GM21786 (cell line): ENCODE measurements at regions not wholly inside any gene's neighbourhood (a gene's known extent, or its start where the extent isn't known, plus 50 kb on each side); places are given as distances from the start of the nearest gene placed in this dataset.
"Not testable (repeated sequence)": the region's sequence is repeated elsewhere in the genome, so short reads cannot be mapped to it uniquely, and the experiment has no call there.

Source experiments
- ATAC-seq: cut with Tn5 transposase; IDR thresholded peaks from one replicate; pipeline ENCODE4 v1.9.1; 2021; ENCODE audit not compliant: unreplicated experiment

DNA sequence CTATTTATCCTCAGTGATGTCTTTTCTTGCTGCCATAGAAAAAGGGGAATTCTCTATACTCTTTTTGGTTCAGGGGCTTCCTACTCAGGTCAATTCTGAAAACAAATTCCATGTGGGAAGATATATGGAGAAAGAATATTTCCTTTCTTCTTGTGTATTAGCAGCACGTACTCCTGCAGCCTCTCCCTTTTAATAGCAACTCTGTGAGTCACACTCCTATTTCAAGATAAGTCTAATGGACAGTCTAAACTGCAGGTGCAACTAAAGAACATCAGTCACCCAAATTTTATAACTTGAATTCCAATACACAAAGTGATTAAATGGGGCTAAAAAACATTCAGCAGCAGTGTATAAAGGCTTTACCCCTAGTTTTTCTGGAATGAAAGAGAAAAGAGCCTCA, 942.2 kb downstream of the CNTNAP5 start:
- ATAC-seq: no peak

DNA sequence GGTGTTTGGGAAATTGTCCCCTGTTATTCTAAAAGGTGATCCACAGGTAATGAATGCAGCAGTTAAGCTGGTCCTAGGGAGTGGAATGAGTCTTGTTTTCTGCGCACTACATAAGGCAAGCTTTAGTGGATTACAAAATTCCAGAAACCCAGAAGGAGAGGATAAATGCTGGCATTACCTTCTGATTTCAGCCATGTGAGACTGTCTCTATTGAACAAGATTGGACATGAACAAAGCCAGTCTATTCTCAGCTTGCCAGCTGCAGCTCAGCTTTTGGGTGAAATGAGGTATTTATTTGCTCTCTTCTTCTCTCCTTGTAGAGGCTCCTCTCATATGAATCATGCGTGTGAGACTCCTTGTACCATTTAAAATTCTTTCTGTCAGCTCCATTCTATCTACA, 944.9 kb downstream of the CNTNAP5 start:
- ATAC-seq: no peak

DNA sequence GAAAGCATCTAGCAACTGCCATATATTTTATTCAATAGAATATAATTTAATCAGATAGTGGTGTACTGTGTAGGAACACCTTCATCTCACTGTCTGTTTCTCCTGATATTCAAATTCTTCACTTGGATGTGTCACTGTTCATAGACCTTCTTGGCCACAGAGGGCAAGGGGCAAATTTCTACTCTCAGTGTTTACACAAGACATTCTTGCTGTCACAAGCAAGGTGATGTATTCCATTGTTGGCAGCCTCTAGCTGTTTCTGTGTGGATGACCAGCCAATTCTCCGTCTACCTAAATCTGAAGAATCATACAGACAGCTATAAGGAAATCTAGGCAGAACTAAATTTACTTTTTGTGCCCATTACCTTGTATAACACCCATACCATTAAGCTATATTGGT, 948.3 kb downstream of the CNTNAP5 start:
- no peak for ATAC-seq

DNA sequence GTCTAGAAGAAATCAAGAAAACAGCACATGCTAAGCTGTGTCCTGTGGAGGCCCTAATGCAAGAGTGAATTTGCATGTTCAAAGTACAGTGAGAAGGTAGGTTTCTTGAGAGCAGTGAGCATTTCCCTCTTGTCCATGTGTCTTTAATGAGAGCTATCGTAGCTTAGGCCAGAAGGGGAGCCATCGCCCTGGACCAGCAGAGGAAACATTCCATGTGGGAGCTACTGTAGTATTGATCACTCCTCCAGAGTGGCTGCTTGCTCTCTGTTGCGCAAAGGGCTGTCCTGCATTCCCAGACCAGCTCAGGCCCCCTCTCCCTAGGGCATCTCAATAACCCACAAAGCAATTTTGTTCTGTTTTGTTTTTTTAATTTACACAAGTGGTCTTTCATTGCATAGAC, 950.1 kb downstream of the CNTNAP5 start:
- ATAC-seq: no peak

DNA sequence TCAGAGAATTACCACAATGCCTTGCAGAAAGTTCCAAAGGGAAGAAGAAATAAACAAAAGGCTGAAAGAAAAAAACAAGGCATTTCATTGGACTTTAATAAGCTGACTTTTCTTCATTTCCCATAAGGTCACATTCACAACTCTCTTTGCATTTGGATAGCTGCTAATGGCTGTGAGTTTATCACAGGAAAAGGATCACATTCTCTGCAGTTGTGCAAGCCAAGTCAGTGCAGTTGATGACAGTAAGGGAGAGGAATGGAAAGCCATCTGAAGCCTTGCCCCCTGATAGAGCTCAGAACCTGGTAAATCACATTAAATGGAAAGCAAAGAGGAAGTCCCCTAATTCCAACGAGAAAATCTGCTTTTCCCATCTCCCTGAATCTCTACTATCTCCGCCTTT, 950.6 kb downstream of the CNTNAP5 start:
- no peak for ATAC-seq

DNA sequence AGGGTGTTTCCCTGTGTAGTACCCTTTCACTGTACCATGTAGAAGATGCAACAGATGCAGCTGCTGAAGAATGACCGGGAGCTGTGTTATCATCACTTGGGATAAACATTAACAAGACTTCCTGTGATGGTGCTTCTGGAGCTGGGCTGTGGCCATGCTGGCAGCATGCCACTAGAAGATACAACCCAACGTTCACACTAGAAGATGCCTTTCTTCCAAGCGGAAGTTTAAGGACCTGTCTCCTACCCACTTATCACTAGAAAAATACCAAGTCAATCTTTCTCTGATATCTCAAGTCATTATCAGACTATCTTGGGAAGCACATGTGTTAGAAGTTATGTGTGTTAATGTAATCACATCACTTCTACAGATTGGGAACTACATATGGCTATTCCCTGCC, 953.5 kb downstream of the CNTNAP5 start:
- ATAC-seq: no peak

DNA sequence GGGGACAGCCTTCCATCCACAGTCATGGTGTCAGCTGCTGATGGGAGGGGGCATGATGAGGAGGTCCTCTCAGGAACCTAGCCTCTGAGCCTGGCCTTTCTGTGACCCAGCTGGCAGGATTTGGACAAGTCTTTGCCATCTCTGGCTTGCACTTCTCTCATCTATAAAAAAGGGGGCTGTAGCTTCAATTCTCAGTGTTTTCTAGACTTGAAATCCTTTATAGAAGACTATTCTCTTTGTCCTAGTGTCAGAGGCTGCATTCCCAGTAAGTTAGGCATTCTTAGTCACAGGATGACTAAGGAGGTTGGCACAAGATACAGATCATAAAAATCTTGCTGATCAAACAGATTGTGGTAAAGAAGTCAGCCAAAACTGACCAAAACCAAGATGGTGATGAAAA, 958.5 kb downstream of the CNTNAP5 start:
- no peak for ATAC-seq

DNA sequence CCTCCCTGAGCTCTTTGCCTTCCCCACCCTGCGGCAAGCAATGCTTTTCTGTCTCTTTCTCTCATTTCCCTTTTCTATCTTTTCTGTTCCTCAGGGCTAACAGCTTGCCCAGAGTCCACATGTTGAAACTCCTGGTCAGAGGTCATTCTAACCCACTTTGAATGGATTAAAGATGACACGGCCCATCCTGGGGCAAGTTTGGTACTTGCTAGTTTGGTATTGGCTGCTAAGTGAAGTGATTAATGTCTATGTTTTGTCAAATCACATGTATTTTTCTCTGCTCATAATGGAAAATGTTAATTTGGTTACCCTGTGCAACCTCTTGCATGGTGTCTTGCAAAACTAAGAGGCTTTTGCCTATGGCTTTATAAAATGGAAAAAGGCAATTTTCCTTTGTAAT, 960.2 kb downstream of the CNTNAP5 start:
- no peak for ATAC-seq

DNA sequence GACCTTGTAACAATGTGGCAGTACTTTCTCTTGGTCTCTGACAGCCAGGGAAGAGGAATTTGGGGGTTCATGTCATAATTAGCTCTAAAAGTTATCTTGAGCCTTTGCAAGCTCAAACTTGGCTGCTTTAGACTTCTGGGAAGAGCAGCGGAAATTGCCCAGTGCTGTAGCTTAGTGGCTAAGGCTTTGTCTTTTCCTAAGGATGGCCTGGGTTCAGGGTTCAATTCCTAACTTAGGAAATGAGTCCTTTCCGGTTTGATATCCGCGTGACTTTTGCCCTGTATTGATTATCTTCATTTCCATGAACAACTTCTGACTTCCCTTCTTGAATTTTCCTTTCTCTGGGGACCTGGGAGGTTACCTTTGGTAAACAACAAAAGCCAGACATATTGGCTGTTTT, 961.0 kb downstream of the CNTNAP5 start:
- ATAC-seq: no peak

DNA sequence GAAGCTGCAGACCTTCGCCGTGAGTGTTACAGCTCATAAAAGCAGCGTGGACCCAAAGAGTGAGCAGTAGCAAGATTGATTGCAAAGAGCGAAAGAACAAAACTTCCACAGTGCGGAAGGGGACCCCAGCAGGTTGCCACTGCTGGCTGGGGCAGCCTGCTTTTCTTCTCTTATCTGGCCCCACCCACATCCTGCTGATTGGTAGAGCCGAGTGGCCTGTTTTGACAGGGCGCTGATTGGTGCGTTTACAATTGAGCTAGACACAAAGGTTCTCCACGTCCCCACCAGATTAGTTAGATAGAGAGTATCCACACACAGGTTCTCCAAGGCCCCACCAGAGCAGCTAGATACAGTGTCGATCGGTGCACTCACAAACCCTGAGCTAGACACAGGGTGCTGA, 961.8 kb downstream of the CNTNAP5 start:
- not testable (repeated sequence) for ATAC-seq

DNA sequence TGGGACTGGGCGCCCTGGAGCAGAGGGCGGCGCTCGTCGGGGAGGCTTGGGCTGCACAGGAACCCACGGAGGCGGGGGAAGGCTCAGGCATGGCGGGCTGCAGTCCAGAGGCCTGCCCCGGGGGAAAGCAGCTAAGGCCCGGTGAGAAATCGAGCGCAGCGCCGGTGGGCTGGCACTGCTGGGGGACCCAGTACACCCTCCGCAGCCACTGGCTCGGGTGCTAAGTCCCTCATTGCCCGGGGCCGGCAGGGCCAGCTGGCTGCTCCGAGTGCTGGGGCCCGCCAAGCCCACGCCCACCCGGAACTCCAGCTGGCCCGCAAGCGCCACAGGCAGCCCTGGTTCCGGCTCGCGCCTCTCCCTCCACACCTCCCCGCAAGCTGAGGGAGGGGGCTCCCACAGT, 962.3 kb downstream of the CNTNAP5 start:
- not testable (repeated sequence) for ATAC-seq

DNA sequence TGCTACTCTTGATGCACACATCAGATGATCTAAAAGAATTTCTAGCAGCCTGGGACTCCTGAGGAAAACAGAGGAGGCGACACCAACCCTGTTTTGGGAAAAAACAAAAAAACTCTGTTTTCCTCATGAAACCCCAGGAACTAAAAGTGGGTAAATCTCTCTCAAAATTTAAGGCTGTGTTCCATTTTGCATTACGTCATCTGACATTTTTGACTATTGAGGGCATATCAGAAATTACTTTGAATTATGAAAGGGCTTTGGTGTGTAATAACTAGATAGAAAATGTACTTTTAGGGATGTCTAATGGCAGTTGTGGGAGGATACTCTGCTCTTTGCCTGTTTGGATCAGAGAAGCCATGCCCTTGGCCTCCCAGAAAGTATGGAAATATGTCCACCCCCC, 963.0 kb downstream of the CNTNAP5 start:
- no peak for ATAC-seq

DNA sequence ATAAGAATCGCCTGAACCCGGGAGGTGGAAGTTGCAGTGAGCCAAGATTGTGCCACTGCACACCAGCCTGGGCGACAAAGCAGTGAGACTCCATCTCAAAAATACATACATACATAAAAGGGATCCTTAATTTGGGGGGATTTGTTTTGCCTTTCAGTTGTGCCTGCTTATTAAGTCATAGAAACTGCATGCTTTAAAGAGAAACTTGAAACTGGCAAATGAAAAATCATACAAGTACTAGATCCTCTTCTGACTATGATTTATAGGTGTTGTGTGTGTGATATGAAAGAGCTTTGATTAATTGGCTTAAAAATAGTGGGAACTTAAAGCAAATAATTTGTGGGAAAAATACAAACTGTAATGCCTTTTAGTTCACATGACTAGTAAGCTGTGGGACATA, 963.7 kb downstream of the CNTNAP5 start:
- ATAC-seq: no peak

DNA sequence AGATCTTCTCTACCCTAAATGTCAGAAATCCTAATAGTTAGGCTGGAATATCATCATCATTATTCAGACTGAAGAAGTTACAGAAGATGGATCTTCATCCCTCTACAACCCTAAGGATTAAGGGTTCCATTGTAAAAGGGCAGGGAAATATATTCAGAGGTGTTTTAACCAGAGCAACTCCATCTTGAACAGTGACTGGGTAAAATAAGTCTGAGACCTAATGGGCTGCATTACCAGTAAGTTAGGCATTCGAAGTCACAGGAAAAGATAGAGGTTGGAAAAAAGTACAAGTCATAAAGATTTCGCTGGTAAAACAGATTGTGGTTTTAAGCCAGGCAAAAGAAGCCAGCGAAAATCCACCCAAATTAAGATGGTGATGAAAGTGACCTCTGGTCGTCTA, 968.7 kb downstream of the CNTNAP5 start:
- ATAC-seq: no peak

DNA sequence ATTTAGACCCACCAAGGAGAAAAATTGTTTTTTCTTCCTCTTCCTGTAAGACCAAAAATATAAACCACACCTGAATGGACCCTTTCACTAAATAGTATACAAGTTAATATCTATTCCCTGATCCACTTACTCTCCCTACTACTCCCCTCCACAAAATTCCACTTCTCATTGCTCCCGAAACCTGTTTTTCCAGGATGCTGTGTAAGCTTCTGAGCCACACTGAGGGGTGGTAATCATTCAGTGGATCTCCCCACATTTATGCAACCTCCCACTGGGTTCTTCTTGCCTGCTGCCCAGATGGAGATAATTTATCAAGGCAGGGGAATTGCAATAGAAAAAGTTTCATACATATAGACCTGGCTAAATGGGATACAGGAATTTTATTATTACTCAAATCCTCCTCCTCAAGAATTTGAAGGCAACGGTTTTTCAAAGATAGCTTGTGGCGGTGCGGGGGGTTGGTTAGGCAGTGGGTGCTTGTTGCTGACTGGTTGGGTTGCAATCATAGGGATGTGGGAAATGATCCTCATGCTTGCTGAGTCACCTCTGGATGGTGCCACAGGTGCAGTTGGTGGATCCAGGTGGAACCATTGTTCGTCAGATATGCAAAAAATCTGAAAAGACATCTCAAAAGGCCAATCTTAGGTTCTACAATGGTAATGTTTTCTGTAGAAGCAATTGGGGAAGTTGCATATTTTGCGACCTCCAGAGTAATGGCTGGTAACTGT, 970.3 kb downstream of the CNTNAP5 start:
- no peak for ATAC-seq

DNA sequence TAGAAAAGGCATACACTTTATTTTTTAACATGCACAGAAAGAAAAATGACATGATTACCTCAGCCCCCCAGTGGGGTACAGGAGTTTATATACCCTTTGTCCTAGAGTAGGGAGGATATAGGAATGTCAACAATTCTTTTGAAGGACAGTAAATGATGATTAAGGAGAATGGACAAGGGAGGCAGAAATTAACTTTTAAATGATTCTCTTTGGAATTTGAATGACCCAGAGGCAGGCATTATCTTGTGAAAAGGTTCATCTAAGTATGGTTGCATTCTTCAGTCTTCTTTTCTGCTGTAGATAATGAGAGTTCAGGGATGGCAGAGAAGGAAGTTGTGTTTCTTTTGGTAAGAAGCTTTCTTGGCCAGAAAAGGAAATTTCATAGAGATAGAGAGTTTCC, 971.3 kb downstream of the CNTNAP5 start:
- no peak for ATAC-seq

DNA sequence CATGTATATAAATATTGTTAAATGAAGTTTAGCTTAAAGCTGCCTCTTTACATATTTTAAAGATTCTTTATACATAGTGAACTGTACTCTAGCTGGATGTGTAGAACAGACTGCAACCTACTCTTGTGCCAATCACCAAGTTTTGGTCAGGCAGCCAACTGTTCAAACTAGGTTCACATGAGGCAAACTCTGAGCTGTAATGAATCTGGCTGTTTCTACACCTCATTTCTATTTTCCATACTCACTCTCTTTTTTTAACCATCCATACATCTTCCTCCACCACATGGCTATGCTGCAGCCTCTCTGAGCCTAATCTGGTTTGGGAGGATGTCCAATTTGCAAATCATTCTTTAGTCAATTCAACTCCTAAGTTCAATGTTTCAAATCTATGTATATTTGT, 974.8 kb downstream of the CNTNAP5 start:
- no peak for ATAC-seq

DNA sequence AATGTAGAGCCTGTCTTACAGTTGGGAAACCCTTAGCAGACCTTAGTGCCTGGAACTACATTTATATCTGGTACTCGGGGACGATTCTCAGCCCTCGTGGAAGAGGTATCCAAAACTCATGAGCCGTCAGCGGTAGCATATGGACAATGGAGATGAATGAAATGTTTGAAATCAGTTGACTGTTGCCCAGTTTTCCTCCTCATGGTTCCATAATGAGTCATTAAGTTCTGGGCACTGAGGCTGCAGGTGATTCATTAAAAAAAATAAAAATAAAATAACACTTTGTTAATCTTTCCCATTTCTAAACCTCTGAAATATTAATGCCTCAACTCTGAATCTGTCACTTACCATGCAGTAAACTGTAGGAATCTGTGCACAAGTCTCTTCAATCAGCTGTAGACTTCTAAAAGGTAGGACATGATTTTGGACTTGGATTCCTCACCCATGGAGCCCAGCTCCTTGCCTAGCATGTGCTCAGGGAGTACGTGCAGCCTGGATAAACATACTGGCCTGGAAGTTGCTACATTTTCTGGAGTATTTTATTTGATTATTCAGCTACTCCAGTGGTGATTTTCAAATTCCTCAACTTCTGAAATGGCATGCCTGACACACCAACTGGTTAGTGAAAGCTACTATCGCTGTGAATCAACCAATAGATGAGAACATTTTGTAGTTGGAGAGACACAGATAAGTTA, 979.2 kb downstream of the CNTNAP5 start:
- no peak for ATAC-seq

DNA sequence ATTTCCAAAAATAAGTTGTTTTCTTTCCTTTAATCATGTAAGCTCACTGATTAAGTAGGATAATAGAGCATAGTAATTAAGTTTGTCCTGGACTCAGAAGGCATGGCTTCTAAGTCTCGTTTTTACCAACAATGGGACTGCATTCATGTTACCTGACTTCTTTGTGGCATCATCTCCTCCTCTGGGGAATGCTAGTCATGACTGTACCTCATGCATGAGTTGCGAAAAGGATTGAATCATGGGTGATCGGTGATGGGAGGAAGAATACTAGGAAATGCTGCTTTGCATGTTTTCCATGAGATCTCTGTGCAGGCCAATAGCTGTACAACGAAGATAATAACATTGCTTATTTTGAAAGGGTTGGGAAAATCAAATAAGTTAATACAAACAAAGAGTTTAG, 981.6 kb downstream of the CNTNAP5 start:
- no peak for ATAC-seq

DNA sequence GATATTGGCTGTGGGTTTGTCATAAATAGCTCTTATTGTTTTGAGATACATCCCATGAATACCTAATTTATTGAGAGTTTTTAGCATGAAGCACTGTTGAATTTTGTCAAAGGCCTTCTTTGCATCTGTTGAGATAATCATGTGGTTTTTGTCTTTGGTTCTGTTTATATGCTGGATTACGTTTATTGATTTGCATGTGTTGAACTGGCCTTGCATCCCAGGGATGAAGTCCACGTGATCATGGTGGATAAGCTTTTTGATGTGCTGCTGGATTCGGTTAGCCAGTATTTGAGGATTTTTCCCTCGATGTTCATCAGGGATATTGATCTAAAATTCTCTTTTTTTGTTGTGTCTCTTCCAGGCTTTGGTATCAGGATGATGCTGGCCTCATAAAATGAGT, 1003.6 kb downstream of the CNTNAP5 start:
- ATAC-seq: not testable (repeated sequence)

DNA sequence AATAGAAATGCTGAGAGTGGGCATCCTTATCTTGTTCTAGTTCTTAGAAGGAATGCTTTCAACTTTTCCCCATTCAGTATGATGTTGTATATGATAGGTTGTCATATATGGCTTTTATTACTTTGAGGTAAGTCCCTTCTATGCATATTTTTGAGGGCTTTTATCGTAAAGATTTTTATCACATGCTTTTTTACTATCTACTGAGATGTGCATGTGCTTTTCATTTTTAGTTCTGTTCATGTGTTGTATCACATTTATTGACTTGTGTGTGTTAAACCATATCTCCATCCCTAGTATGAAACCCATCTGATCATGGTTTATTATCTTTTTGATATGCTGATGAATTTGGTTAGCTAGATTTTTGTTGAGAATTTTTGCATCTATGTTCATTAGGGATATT, 1008.8 kb downstream of the CNTNAP5 start:
- ATAC-seq: no peak

DNA sequence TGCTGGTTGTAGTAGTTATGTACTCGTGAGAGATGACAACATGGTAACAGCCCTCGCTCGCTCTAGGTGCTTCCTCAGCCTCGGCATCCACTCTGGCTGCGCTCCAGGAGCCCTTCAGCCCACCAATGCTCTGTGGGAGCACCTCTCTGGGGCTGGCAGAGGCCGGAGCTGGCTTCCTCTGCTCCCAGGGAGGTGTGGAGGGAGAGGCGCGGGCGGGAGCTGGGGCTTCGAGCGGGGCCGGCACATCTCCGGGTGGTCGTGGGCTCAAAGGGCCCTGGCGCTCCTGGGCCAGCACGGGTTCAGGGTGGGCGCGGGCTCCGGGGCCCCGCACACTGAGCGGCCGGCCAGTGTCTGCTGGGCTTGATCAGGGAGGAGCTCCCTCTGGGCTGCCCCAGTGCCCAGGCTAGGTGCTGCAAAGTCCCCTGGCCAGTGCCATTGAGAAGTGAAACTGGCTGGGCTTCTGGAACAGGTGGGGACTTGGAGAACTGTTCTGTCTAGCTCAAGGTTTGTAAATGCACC, 1012.1 kb downstream of the CNTNAP5 start:
- no peak for ATAC-seq

DNA sequence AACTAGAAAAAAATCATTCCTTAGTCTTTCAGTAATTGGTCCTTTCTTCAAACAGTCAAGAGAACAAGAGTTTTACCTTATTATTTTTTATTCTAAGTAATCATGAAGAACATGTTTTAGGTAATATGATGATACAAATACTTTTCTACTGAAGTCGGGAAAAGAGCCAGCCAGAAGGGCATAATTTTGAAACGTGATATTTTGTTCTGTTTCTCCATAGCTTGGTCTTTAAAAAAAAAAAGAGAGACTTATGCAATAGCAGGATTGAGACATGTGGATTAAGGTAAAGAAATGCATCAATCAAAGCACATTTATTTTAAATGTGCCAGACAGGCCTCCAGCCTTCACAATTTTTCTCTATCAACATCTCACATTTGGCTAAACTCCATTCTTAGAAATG, 1016.8 kb downstream of the CNTNAP5 start:
- ATAC-seq: no peak
